D341Med (cell line): ENCODE measurements at regions not wholly inside any gene's neighbourhood (a gene's known extent, or its start where the extent isn't known, plus 50 kb on each side); places are given as distances from the start of the nearest gene placed in this dataset.

ENCODE experiments used
- DNase-seq: peaks from one replicate; pipeline ENCODE4 v3.0.0; 2012; ENCODE audit warnings: low spot score

DNA sequence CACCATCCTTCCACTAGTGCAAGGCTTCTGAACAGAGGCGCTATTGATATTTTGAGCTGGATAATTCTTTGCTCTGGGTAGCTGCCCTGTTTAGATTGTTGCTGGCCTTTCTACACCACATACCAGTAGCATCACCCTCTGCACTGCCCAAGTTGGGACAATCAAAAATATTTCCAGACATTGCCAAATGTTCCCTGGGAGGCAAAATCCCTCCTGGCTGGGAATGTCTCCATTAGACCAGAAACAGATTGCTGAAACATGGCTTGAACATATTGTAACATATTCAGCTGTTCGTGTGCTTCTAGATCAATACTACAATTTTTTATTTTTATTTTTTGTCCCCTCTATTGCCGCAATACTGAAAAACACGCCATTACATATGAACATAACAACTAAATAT is 174.6 kb downstream of the ABCA8 start:
- DNase-seq = no peak

GRCh38 chr17:68778726-68779125 is 176.5 kb downstream of the ABCA8 start:
- no peak for DNase-seq

DNA sequence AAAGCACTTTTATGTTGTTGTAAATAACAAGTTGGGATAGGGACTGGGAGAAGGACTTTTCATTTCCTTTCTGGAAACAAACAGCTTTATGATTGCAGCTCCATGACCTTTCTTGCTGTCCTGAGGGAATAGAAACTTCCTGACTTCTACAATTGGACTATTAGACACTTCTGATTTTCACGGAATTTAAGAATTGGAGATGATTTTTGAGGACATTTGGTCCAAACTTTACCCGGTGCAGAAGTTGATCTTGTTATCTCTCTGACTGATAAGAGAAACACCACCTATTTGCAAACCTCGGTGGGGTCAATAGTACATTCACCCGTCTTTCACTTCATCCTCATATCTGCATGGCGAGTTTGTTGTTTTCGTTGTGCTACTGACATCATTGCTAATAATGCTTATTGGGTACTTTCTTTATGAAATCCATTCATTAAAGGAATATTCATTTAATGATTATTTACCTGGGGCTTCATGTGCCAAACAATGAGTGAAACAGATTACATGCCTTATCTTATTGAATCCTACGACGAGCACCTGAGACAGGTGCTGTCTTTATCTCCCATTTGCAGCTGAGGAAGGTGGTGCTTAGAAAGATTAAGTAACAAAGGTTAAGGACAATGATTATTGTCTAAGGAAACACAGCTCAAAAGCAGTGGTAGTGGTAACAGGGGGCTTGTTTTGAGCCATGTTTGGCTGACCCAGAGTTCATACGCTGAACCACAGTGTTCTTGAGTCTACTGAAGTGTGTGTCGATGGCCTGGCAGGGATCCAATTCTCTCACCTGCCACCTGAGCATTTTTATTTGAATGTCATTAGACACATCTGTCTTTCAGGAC is 176.9 kb upstream of the FAM20A start:
- no peak for DNase-seq

GRCh38 chr17:68777243-68777855 is 176.2 kb upstream of the FAM20A start:
- peak; percentile 70 for DNase-seq

DNA sequence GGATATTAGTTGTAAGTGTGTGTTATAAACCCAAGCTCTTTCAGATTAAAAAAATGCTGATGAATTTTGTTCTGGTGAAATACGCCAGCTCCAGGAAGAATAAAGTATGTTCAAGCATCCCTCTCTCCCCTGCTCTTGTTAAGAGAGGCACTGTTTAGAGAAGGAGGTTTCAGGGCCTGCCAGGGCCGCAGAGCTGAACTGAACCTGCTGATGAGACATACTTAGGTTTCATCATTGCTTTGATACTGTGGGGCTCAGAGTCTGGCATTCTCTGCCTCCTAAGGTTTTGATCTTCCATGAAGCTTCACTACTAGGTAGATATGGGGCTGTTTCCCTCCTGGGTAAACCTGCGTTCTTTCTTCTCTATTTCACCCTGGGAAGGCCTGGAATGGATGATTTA is 175.3 kb upstream of the FAM20A start:
- no peak for DNase-seq

DNA sequence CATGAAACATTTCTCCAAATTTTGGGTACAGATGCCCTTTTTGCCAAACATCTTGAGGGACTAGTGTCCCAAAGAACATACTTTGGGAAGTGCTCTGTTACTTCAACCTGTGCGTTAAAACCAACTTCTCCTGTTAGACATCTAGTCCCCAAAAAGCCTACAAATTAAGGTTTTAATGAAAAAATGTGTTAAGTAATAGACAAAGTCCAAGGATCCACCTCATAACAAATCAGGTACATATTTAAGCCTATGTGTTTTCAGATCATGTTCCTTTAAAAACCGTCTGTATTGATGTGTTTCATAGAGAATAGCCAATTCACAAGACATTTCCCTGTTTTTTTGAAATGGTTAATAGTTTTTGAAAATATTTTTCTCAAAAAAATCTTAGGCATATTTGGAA is 174.8 kb upstream of the FAM20A start:
- DNase-seq = no peak

DNA sequence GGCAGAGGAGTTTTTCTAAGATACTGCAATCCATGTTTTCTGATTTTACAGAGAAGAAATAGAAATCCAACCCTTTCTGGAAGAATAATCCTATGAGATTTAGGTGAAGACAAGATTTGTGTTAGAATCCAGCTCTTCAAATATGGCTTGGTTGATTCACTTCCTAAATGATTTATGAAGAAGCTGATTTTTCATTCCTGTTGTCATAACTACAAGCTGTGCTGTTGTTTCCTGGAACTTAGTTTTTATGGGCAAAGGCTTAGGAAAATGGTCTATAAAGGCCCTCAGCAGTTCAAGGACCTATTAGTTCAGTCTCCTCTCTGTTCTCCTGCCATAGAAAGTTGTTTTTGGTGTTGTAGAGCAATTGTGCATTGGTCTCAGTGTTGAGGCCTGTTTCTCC is 174.2 kb upstream of the FAM20A start:
- DNase-seq = no peak

- DNase-seq = peak; percentile 73
Observed at GRCh38 chr17:68771867-68772515, 170.8 kb upstream of the FAM20A start.

DNA sequence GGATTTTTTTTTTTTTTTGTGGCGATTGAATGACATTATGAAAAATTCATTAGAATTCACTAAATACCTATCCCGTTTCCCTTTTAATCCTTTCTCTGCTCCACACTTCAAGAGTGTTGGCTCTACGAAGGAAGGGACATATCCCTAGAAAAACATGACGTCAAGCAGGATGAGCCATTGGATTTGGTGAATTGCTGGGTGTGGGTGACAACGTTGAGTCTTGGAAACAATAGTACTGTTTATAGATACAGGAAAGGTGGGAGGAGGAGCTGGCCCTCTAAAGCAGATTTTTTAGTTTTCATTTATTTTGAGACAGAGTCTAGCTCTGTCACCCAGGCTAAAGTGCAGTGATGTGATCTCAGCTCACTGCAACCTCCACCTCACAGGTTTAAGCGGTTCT is 167.6 kb upstream of the FAM20A start:
- DNase-seq = no peak

DNA sequence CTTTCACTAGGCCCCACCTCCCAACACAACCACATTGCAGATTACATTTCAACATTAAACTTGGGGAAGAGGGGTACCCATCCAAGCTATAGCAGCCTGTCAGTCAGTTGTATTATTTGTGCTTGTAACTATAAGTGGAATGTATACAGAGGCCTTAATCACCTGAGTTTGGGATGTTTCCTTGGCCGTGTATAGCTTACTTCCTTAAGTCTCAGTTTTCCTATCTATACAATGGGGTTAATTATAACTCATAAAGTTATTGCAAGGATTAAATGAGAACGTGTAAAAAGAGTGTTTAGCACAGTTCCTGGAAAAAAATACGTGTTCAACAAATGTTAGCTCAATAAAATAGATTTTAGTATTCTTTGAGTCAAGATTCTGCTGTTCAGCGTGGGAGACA is 165.5 kb upstream of the FAM20A start:
- no peak for DNase-seq

DNA sequence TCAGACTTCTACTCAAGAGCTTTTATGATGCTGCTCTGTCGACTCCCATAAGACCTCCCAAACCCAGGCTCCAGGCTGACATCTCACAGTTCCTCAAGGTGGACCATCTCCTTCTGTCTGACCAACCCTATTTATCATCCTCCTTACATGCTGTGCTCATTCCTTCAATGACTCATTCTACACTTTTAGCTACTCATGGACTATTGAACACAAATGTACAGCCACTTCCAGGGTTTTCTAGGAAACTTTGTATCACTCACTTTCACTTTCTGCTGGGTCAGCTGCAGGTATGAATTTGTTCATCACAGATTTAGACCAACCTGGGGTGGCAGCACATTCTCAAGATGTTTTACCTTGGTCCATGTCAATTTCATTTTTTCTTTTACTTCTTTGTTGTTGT is 162.4 kb upstream of the FAM20A start:
- no peak for DNase-seq

DNA sequence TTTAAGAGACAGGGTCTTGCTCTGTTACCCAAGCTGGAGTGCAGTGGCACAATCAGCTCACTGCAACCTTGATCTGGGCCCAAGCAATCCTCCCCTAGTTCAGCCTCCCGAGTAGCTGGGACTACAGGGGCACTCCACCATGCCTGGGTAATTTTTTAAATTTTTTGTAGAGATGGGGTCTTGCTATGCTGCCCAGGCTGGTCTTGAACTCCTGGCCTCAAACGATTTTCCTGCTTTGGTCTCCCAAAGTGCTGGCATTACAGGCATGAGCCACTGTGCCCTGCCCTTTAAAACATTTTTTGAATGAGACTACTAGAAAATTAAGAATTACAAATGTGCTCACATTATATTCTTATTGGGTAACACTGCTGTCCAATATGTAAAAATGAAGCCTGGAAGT is 161.7 kb upstream of the FAM20A start:
- DNase-seq = no peak

GRCh38 chr17:68760141-68760475 is 158.9 kb upstream of the FAM20A start:
- DNase-seq = no peak

DNA sequence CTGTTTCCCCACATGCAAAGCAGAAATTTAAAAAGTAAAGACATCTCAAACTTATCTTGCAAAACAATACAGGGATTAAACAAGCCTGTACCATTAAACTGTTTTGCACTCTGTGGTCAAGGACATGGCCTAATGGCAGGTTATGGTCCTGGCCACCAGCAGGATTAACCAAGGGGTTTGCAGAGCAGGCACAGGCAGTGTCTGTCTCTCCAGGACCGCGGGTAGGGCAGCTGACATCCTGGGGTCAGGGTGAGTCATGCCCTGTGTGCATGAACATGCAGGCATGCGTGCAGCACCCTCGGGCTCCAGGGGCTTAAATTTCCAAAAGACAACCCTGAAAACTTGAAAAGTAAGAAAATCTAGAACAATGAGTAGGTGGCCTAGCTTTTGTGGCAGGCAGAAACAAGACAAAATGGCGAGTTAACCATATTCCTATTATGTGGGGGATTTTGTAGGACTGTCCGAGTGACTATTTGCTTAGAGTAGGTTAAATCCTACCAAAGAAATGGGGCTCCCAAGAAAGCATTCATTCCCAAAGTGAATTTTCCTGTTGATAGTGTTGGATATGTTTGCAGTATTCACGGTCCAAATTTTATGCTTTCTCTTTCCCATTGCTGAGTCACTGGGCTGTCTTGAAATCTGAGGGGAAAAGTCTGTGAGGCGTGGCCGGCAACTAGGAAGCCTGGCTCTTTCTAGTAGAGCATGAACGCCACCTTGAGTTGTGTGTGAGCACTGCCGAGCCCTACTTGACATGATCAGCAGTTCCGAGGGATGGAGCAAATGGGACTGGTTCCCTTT is 158.4 kb upstream of the FAM20A start:
- peak; percentile 89 for DNase-seq

GRCh38 chr17:68759002-68759342 is 157.8 kb upstream of the FAM20A start:
- DNase-seq = no peak

DNA sequence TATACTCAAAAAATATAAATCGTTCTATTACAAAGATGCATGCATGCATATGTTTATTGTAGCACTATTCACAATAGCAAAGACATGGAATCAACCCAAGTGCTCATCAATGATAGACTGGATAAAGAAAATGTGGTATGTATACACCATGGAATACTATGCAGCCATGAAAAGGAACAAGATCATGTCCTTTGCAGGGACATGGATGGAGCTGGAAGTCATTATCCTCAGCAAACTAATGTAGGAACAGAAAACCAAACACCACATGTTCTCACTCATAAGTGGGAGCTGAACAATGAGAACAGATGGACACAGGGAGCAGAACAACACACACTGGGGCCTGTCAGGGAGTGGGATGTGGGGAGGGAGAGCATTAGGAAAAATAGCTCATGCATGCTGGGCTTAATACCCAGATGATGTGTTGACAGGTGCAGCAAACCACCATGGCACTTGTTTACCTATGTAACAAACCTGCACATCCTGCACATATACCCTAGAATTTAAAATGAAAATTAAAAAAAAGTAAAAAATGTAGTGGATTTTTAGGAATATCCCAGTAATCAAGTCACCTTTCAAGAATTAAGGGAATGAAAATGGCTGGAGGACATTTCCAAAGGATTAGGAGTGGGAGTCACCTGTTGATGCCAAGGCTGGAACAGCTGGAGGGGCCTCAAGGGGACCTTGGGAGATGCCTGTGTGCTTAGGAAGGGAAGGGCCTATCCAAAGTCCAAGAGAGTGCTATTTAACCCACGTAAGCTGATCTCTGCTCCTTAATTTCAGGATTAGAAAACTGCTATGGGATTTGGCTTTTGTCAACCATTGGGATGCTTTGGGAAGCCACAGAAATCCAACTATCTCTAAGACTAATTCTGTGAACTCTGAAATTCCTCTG is 156.9 kb upstream of the FAM20A start:
- DNase-seq = peak; percentile 45

DNA sequence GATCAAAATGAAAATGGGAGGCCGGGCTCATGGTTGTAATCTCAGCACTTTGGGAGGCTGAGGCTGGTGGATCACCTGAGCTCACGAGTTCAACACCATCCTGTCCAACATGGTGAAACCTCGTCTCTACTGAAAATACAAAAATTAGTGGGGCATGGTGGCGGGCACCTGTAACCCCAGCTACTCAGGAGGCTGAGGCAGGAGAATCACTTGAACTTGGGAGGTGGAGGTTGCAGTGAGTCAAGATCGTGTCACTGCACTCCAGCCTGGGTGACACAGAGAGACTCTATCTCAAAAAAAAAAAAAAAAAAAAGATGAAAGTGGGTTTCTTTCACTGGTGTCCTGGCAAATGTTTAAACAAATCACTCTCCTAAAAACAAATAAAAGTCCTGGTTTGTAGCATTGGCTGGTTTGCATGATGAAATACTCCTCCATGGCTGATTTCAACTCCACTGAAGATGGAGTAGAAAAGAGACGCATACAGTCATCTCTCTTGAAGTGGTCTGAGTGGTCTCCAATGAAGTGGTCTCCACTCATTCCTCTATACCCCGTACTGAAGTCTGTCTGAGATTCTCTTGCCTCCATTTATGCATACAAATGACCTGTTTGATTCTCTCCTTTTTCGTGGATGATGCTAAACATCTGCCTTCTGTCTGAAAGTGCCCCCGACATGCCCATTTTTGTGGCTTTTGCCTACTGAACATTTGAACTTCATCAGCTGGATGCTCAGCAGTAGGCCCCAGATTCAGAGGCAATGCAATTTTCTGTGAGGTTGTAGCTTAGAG is 153.0 kb upstream of the FAM20A start:
- DNase-seq = no peak

- no peak for DNase-seq
Observed at GRCh38 chr17:68750208-68750562, 149.0 kb upstream of the FAM20A start.

DNA sequence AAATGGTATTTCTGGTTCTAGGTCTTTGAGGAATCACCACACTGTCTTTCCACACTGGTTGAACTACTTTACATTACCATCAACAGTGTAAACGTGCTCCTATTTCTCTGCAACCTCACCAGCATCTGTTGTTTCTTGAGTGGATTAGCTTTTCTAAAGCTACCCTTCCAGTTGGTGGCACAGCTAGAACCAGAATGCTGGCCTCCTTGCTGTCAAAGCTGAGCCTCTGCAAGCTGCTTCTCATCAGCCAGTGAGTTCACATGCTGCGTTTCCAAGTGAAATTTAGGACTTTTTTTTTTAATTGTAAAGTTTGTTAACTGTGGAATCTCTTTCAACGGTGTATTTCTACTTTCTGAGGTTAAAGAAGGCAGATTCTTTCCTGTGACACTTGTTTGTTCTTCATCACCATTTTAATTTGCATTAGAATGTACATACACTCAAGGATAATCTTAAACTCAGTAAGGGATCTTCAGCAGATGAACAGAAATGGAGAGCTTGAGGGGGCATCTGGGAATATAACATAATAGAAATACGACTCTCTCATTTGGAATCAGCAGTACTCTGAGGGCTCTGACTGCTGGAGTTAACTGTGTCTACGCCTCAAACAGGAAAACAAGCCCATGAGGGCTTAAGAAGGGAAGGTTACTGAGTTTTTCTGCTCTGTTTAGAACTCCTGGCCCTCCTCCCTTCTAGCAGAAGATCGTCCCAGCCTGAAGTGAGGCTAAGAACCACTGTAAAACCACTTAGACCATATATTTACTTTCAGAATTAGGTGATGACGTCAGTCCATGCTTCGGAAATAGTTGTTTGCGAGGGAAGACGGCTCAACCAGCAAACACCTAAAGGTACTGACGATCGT is 148.4 kb upstream of the FAM20A start:
- no peak for DNase-seq

DNA sequence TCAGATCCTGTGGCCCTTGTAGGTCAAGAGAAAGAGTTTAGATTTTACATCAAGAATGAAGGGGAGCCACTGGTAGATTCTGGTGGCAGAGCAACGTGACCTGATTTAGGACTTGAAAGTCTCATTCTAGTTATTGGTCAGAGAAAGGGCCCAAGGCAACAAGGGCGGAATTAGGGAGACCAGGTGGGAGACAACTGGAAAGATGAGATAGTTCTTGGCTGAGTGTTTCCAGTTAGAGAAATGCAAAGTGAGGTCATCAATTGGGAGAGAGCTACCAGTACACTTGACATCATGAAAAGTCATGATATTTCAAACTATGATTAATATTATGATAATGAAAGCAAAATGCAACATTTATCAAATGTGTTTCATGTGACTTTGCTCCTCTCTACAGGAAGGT is 147.2 kb upstream of the FAM20A start:
- DNase-seq = no peak
